ENCODE measurements at regions not wholly inside any gene's neighbourhood (a gene's known extent, or its start where the extent isn't known, plus 50 kb on each side); places are given as distances from the start of the nearest gene placed in this dataset.

- Histone ChIP-seq H4K20me1 (ENCODE audit: control insufficient read depth, insufficient read depth, insufficient read length) (no peaks in the 10 kb centered on the region), H3K4me1 (ENCODE audit: insufficient read depth, low read length) (no peaks in the 10 kb centered on the region), H3K18ac (ENCODE audit: insufficient read length, low read depth, low read length) (no peak overlapping the region), H2AFZ (ENCODE audit: low read length) (no peak overlapping the region), H3K56ac (ENCODE audit: insufficient read length, low read depth, low read length) (no peak overlapping the region), H3K4me2 (ENCODE audit: insufficient read depth, insufficient read length, low read length) (no peak overlapping the region), H2BK5ac (ENCODE audit: insufficient read length, low read length) (no peak overlapping the region), H3K14ac (ENCODE audit: insufficient read depth, low read length) (no peak overlapping the region), H3K9me3 (ENCODE audit: control insufficient read depth, low read depth, low read length) (no peaks in the 10 kb centered on the region), H3K23ac (ENCODE audit: insufficient read length, low read depth, low read length) (no peak overlapping the region), H3T11ph (ENCODE audit: low read length) (no peak overlapping the region), H4K8ac (replicated peaks; ENCODE audit: insufficient read length, low read depth, low read length) (no peak overlapping the region), H2BK20ac (ENCODE audit: low read depth, low read length, poor library complexity, severe bottlenecking) (no peak overlapping the region), H2BK15ac (ENCODE audit: low read depth, low read length) (no peak overlapping the region), H3K4ac (ENCODE audit: low read depth, low read length) (no peak overlapping the region), H3K23me2 (ENCODE audit: insufficient read length, low read depth, low read length, poor library complexity, severe bottlenecking) (no peaks in the 10 kb centered on the region), H3K27me3 (ENCODE audit: insufficient read depth, low read length) (no peaks in the 10 kb centered on the region), H2BK120ac (ENCODE audit: low read depth, low read length, poor library complexity, severe bottlenecking) (no peak overlapping the region), H4K91ac (ENCODE audit: insufficient read length, low read depth, low read length) (no peak overlapping the region), H3K79me1 (ENCODE audit: insufficient read depth, low read depth, low read length, poor library complexity, severe bottlenecking) (no peaks in the 10 kb centered on the region), H3K27ac (ENCODE audit: insufficient read length, low read depth, low read length) (no peak overlapping the region), H2AK5ac (ENCODE audit: insufficient read length, low read length) (no peak overlapping the region), H4K5ac (ENCODE audit: insufficient read length, low read depth, low read length) (no peak overlapping the region), H3K79me2 (ENCODE audit: insufficient read depth, low read length) (no peaks in the 10 kb centered on the region), H3K9ac (ENCODE audit: extremely low read depth, insufficient read length, low read length) (no peak overlapping the region), H2BK12ac (ENCODE audit: insufficient read length, low read depth, low read length) (no peak overlapping the region)
- TF ChIP-seq CTCF (conservative IDR thresholded peaks at IDR 0.05) = peak; percentile 90
- no peaks in the 10 kb centered on the region for H3K27me3 Mint-ChIP-seq (ENCODE audit: low read depth)
- no peaks in the 10 kb centered on the region for H3K36me3 Mint-ChIP-seq (ENCODE audit: insufficient read depth in 1 of 3, low read depth in 3 of 3)
- peaks cover 0 to 6% of the 10 kb centered on the region in 2 experiments; a peak in 2 of 4 replicates for H3K4me1 Mint-ChIP-seq
- DNase-seq = no peak
- H3K4me3 Mint-ChIP-seq = no peak overlapping the region
- no peak overlapping the region for H3K27ac Mint-ChIP-seq
- H3K9me3 Mint-ChIP-seq = no peaks in the 10 kb centered on the region
Measured at GRCh38 chr7:122219253-122219865, 75.3 kb upstream of the AASS start.

Measured in H9 (cell line).